Heart right ventricle (tissue), 16 donors: ENCODE measurements at regions not wholly inside any gene's neighbourhood (a gene's known extent, or its start where the extent isn't known, plus 50 kb on each side); places are given as distances from the start of the nearest gene placed in this dataset.
A peak's percentile ranks its signal among the peaks of the same experiment; 100 is the strongest.
"Not testable (repeated sequence)": the region's sequence is repeated elsewhere in the genome, so short reads cannot be mapped to it uniquely, and the experiment has no call there.

Source experiments
- ATAC-seq, 8 donors: fragments of 200-7000 bp; cut with Tn5 transposase; one replicate each; pipeline ENCODE4 v1.9.1; 2020; ENCODE audit warnings: mild to moderate bottlenecking in 8 of 8, moderate library complexity in 8 of 8, moderate number of reproducible peaks in 1 of 8
- DNase-seq, 2 donors: peaks; one replicate each; pipeline ENCODE4 v3.0.0-alpha.2; 2020
- H3K27ac ChIP-seq, 10 donors: fragments of 200-600 bp; sonication (generic) in 2 of 10; one replicate each; pipeline versions ENCODE4 v1.5.0 to v1.8.0; 2020 to 2022; ENCODE audit warnings: mild to moderate bottlenecking in 3 of 10
- H3K27me3 ChIP-seq, 7 donors: fragments of 200-600 bp; one replicate each; pipeline ENCODE4 v1.8.0; 2021 to 2022; ENCODE audit warnings: mild to moderate bottlenecking in 2 of 7
- H3K36me3 ChIP-seq, 9 donors: fragments of 200-600 bp; sonication (generic) in 1 of 9; one replicate each; pipeline versions ENCODE4 v1.5.0 to v1.8.0; 2020 to 2022; ENCODE audit warnings: mild to moderate bottlenecking in 2 of 9
- H3K4me1 ChIP-seq, 9 donors: fragments of 200-600 bp; sonication (generic) in 1 of 9; one replicate each; pipeline versions ENCODE4 v1.5.0 to v1.8.0; 2020 to 2022; ENCODE audit warnings: mild to moderate bottlenecking in 4 of 9
- H3K4me3 ChIP-seq, 10 donors: fragments of 200-600 bp; sonication (generic) in 2 of 10; one replicate each; pipeline versions ENCODE4 v1.5.0 to v1.8.0; 2020 to 2022; ENCODE audit warnings: mild to moderate bottlenecking in 7 of 10, moderate library complexity in 2 of 10
- H3K9me3 ChIP-seq, 11 donors: fragments of 200-600 bp in 10 of 11; sonication (generic) in 2 of 11; one replicate each; pipeline versions ENCODE4 v1.5.0 to v1.8.0; 2013 to 2022; ENCODE audit warnings: mild to moderate bottlenecking in 2 of 11, control low read depth in 1 of 11, moderate library complexity in 1 of 11
- WGBS, 2 donors: extraction: QIAGEN DNeasy Blood & Tissue Kit; methylation state at CpG; one replicate each; pipeline ENCODE4 v1.1.7; 2013; ENCODE audit warnings: inconsistent platforms in 1 of 2; 5-methylcytosine and 5-hydroxymethylcytosine counted together
- intact Hi-C, 10 donors: fragments of 100-400 bp; cut with DNase I; formaldehyde crosslinking; loops; one replicate each; pipeline versions ENCODE4 v1.11.1 to v1.14.2; 2022
- TF ChIP-seq, protein P1 (sequence below), 9 donors: fragments of 200-600 bp; sonication (generic) in 2 of 9; IDR thresholded peaks; one replicate each; pipeline versions ENCODE4 v1.5.0 to v1.8.0; 2021 to 2022; ENCODE audit warnings: antibody characterized with exemption in 9 of 9, mild to moderate bottlenecking in 5 of 9, moderate library complexity in 1 of 9
- donor health status: Arrhythmogenic right ventricular cardiomyopathy.
- donor health status: ischemic (EF 13 %, LVEDD 7.1; RV severe dilation, severe dysfunction).
- donor health status: healthy with polysubstance abuse.
- donor health status: DM: no; HTN: yes; CAD: no.
- donor health status: DM: no; HTN: no; CAD: no.
- donor health status: ischemic (EF 25% LVEDD 6.9; RV normal size, moderate dysfunction).
- donor health status: ischemic (EF 25% LVEDD 5.7; RV mildly dilated, moderate dysfunction).
- donor health status: healthy.
- donor health status: DM: yes; HTN: yes; CAD: no.
- donor health status: Ischemic cardiomyopathy.
- donor health status: ischemic (EF 35%, LVEDD 5.7; RV mildly dilated, moderate dysfunction).
- donor health status: nonischemic (EF 11% LVEDD 7.7; RV severe dilation, severe dysfunction).
- donor health status: DM: yes; HTN: yes; CAD: no.
- donor health status: PGD.
- donor health status: ischemic (EF 29% LVEDD 5.4; RV normal size, mild dysfunction).
- donor health status: nonischemic (EF 23%, LVEDD 6.1; RV moderate dilation, normal function).

DNA sequence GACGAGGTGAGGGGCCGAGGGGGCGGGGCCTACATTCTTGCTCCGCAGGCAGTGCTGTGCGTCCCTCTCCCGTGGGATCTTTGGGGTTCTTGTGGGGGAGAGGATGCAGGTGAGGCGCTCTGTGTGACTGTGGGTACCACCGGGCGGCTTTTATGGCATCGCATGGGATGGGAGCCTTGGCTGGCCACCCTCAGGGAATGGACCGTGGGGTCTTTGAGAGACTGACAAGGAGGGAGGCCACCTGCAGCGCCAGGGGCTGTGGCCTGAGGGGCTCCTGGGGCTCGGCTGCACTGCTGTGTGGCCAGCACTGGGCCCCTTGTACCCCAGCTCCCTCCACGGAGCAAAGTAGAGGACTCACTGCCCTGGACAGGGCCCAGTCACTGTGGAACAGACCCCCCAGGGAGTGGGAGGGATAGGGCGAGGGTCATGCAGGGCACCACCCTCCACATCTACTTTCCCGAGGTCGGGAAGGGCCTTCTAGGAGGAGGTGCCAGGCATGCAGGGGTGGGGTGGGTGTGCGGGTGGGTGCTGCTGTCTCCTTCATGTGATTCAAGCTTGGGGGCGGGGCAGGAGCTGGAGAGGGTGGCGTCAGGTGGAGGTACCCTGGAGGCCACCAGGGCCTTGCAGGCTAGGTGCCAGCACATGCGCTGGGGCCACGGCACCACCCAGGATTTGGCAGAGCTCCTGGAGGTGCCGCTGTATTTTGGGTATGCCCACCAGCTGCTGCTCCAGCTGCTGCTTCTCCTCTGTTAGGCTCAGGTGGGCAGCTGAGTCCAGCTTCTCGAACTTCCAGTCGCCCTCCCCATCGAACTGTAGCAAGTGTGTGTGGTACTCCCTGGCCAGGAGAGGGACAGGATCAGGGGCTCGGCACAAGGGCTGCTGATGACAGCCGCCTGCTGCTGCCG is 1072.4 kb downstream of the RPIA start:
- intact Hi-C loops = no loop called here
- Histone ChIP-seq H3K9me3 (peaks cover 0 to 29% (median 0%) of the 10 kb centered on the region in 11 donors), H3K36me3 (no peaks in the 10 kb centered on the region), H3K27ac (no peak overlapping the region), H3K4me1 (peaks cover 0 to 9% (median 0%) of the 10 kb centered on the region in 9 donors), H3K27me3 (peaks cover 6 to 58% (median 43%) of the 10 kb centered on the region in 7 donors), H3K4me3 (no peak overlapping the region)
- WGBS, 2 donors = 83 to 86% methylated on average over 29 of the region's 29 CpGs
- TF ChIP-seq, protein P1, sequence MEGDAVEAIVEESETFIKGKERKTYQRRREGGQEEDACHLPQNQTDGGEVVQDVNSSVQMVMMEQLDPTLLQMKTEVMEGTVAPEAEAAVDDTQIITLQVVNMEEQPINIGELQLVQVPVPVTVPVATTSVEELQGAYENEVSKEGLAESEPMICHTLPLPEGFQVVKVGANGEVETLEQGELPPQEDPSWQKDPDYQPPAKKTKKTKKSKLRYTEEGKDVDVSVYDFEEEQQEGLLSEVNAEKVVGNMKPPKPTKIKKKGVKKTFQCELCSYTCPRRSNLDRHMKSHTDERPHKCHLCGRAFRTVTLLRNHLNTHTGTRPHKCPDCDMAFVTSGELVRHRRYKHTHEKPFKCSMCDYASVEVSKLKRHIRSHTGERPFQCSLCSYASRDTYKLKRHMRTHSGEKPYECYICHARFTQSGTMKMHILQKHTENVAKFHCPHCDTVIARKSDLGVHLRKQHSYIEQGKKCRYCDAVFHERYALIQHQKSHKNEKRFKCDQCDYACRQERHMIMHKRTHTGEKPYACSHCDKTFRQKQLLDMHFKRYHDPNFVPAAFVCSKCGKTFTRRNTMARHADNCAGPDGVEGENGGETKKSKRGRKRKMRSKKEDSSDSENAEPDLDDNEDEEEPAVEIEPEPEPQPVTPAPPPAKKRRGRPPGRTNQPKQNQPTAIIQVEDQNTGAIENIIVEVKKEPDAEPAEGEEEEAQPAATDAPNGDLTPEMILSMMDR (IDR thresholded peaks at IDR 0.05) = no peak
- peak in 1 of 2 donors; percentile 12 for DNase-seq
- ATAC-seq = no peak

DNA sequence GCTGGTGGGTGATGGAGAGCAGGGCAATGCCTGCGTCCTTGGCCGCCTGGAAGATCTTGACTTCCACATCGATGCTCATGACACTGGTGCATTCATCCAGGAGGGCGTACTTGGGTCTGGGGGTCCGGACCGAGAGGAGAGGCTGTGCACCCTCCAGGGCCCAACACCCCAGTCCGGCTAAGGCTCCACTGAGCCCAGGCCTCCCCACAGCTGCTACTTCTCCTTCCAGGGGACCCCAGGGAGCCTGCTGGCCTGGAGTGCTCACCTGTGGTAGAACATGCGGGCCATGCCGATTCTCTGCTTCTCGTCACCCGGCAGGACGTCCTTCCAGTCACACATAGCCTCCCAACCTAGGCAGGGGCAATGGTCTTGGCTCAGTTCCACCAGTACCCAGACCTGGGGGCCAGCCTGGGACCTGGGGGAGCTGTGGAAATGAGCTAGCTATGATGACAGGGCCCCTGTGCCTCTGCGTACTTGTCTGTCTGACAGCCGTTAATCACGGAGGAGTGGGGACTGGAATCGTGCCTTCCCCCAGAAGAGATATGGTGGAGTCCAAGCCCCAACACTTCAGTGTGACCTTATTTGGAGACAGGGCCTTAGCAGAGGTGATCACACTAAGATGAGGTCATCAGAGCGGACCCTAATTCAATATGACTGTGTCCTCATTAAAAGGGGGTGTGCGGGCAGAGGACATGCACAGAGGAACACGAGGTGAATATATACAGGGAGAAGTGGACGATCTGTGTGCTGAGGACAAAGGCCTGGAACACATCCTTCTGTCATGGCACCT is 1073.3 kb downstream of the RPIA start:
- WGBS, 2 donors = 88 to 90% methylated on average over 20 of the region's 20 CpGs
- peak in 1 of 2 donors; percentile 8 for DNase-seq
- H3K27me3 ChIP-seq = peaks cover 6 to 63% (median 43%) of the 10 kb centered on the region in 7 donors

DNA sequence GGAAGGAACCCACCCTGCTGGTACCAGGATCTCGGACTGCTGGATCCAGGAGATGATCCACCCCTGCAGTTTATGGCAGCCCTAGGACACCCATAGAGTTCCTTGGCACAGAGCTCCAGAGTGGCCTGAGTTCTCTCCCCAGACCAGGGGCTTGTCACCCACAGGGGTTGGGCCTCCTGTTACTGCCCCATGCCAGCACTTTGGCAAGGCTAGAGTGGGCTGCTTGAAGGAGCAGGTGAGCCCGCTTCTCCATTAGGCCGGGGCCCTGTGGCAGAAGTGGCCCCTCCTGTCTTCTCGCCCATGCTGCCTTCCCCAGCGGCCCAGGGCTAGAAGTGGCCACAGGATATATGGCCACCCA is 1073.9 kb downstream of the RPIA start:
- ATAC-seq, intact Hi-C loops, H3K36me3 ChIP-seq, H3K27ac ChIP-seq, H3K4me1 ChIP-seq, H3K4me3 ChIP-seq: not testable (repeated sequence)
- H3K27me3 ChIP-seq = peaks cover 6 to 67% (median 43%) of the 10 kb centered on the region in 7 donors
- 86 to 90% methylated on average over 5 of the region's 5 CpGs for WGBS, 2 donors
- peak in 1 of 2 donors; percentile 8 for DNase-seq
- peaks cover 0 to 29% (median 0%) of the 10 kb centered on the region in 11 donors for H3K9me3 ChIP-seq

More for the DNA sequence above, 1073.3 kb downstream of the RPIA start:
- H3K27ac ChIP-seq, H3K4me1 ChIP-seq, H3K36me3 ChIP-seq, intact Hi-C loops, H3K4me3 ChIP-seq, ATAC-seq: not testable (repeated sequence)
- peaks cover 0 to 29% (median 0%) of the 10 kb centered on the region in 11 donors for H3K9me3 ChIP-seq

DNA sequence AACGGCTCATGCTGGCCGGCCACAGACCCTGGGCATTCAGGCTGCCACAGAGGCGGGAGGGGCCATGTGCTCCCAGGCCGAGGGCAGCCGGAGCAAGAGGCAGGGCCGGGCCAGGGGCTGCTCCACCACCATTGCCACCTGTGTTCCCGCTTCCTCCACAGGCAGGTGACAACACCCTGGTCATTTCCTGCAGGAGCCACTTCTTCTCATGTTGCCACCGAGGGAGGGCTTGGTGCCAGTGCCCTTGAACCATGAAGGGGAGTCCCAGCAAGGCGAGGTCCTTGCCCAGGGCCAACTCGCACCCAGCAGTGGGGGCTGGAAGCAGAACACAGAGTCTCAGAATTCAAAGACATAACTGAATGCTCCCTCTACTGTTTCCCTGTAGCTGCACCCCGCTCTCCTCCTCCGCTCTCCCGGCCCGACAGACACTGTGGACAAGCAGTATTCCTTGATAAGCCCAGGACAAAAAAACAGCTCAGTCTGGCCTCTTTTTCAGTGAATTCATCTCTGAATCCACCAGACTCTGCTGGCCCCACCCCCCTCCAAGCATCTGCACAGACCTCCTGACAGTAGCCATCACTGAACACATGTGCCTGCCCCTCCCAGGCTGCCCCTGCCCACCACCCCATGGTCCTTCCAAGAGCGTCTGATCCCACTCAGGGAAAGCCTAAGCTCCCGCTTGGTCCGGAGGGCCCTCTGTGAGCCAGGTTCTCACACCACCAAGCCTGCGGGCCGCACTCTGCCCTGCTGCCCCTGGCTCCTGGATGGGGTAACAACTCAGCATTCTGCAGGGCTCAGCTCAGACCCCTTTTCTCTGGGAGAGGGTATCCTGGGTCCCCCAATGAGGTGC is 1074.9 kb downstream of the RPIA start:
- 84 to 86% methylated on average over 19 of the region's 19 CpGs for WGBS, 2 donors
- H3K27me3 ChIP-seq = peaks cover 6 to 67% (median 43%) of the 10 kb centered on the region in 7 donors

DNA sequence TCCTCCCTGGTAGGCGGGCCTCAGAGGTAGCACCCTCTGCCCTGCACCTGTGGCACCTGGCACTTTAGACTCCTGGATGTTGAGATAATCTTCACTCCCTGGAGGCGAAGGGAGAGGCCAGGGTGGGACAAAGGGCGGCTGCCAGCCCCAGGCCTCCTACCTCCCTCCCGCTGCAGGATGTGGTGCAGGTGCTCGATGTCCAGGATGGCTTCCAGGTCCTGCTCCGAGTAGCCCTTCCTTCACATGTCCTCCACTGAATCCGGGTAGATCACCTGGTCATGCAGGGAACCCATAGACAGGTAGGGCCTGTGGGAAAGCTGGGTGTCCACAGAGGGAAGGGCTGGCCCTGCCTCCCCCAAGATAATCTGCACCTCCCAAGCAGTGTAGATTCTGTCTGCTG is 1075.6 kb downstream of the RPIA start:
- H3K4me3 ChIP-seq, H3K4me1 ChIP-seq, ATAC-seq, intact Hi-C loops, H3K36me3 ChIP-seq, DNase-seq, H3K27ac ChIP-seq: not testable (repeated sequence)
- H3K27me3 ChIP-seq = peaks cover 6 to 67% (median 43%) of the 10 kb centered on the region in 7 donors
- peaks cover 0 to 29% (median 3%) of the 10 kb centered on the region in 11 donors for H3K9me3 ChIP-seq
- WGBS, 2 donors = 79 to 81% methylated on average over 7 of the region's 7 CpGs

More for the DNA sequence above, 1074.9 kb downstream of the RPIA start:
- H3K4me3 ChIP-seq, H3K27ac ChIP-seq, ATAC-seq, H3K36me3 ChIP-seq, intact Hi-C loops, H3K4me1 ChIP-seq: not testable (repeated sequence)
- H3K9me3 ChIP-seq = peaks cover 0 to 29% (median 0%) of the 10 kb centered on the region in 11 donors
- peak in 1 of 2 donors; percentile 8 for DNase-seq
